GM13976 (cell line): ENCODE measurements at regions not wholly inside any gene's neighbourhood (a gene's known extent, or its start where the extent isn't known, plus 50 kb on each side); places are given as distances from the start of the nearest gene placed in this dataset.

Experiments used
- DNase-seq: peaks from one replicate; pipeline ENCODE4 v3.0.0; 2012; ENCODE audit warnings: low spot score
- in situ Hi-C: fragments of 300-500 bp; cut with MboI; formaldehyde crosslinking; loops from one replicate; pipeline ENCODE4 v1.12.0; 2022; ENCODE audit warnings: low sequenced_read_pairs, mixed read lengths, inconsistent platforms; ENCODE audit not compliant: unreplicated experiment
- TF ChIP-seq, protein P1 (sequence below): IDR thresholded peaks from 2 replicates; pipeline ENCODE4 v1.5.1; 2012; ENCODE audit warnings: borderline replicate concordance, mild to moderate bottlenecking; ENCODE audit not compliant: insufficient read depth; ENCODE audit errors: extremely low read depth, missing control alignments, control extremely low read depth

- TF ChIP-seq, protein P1, sequence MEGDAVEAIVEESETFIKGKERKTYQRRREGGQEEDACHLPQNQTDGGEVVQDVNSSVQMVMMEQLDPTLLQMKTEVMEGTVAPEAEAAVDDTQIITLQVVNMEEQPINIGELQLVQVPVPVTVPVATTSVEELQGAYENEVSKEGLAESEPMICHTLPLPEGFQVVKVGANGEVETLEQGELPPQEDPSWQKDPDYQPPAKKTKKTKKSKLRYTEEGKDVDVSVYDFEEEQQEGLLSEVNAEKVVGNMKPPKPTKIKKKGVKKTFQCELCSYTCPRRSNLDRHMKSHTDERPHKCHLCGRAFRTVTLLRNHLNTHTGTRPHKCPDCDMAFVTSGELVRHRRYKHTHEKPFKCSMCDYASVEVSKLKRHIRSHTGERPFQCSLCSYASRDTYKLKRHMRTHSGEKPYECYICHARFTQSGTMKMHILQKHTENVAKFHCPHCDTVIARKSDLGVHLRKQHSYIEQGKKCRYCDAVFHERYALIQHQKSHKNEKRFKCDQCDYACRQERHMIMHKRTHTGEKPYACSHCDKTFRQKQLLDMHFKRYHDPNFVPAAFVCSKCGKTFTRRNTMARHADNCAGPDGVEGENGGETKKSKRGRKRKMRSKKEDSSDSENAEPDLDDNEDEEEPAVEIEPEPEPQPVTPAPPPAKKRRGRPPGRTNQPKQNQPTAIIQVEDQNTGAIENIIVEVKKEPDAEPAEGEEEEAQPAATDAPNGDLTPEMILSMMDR, result no peak
- DNase-seq, result no peak
- in situ Hi-C loops, result no loop called here
These were observed 741.3 kb upstream of the MMS22L start for GRCh38 chr6:98024359-98024758.

DNA sequence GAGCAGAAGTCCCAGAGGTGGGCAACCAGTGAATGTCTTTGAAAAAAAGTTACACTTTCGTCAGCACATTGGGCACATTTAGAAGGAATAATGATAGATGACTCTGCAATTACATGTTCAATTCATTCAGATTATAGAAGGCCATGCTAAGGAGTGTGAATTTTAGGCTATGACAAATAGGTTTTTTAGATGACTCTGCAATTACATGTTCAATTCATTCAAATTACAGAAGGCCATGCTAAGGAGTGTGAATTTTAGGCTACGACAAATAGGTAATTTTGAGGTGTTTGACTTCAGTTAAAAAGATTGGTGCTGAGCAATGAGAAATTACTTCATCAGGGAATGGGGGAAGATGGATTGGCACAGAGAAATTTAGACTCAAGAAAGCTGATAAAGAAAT lies 744.9 kb upstream of the MMS22L start:
- in situ Hi-C loops, result no loop called here
- TF ChIP-seq, protein P1, result no peak
- DNase-seq, result no peak

DNA sequence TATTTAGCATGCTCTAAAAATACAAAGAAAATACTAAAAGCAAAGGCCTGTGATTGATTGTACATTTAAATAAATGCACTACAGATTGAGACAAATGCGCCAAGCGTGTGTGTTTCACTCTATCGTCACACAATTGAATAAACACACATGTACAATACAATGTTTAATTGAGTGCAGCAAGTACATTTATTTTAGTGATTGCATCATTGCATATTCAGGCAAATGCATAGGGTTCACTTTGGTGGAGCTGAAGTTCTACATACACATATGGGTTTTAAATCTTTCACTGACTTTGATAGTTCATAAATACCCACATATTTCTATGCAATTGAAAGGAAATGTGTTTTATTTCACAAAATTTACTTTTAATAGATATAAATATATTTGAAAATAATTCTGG lies 750.6 kb upstream of the MMS22L start:
- in situ Hi-C loops, result no loop called here
- TF ChIP-seq, protein P1, result no peak

DNA sequence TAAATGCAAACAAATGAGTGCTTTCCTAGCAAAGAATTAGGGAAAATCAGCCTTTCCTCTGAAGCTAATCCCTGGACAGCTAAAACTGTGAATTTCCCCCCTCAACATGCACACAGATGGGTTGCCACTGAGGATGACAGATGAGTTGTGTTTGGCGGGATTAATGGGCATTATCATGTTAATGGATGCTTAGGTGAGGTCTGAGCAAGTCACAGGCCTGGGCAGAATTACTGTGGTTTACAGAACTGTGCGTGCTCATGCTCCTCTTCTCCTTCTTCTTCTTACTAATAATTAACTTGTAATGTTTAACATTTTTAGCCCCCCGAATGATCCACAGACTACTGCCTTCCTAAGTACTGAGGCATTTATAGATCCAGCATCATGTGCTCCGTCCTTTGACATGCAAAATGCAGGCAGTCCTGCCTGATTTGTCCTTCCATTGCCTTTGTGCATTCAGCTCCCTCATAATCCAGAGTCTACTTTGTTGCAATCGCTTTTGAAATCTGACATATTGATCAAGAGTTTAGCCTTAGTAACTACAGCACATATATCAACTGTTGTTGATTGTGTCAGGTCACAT lies 753.4 kb upstream of the MMS22L start:
- in situ Hi-C loops, result no loop called here
- TF ChIP-seq, protein P1, result no peak
- DNase-seq, result no peak

More for the DNA sequence above, 750.6 kb upstream of the MMS22L start:
- DNase-seq, result no peak

DNA sequence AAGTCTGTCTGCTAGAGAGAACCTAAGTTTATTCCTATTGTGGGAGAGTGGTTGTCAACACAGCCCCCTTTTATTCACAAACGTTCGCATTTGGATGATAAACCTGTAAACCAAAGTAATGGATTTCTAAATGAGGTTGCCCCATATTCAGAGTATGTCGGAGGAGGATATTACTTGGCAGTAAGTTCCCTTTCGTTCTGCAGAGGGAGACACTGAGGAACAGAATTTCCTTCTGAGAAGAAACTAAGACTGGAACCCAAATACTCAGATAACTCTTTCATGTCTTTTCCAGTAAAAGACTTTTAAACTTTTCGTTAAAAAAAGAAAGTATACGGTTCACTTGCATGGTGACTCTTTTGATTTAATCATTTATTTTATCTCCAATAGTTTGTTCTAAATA lies 754.6 kb upstream of the MMS22L start:
- in situ Hi-C loops, result no loop called here
- no peak for DNase-seq
- TF ChIP-seq, protein P1, result no peak

DNA sequence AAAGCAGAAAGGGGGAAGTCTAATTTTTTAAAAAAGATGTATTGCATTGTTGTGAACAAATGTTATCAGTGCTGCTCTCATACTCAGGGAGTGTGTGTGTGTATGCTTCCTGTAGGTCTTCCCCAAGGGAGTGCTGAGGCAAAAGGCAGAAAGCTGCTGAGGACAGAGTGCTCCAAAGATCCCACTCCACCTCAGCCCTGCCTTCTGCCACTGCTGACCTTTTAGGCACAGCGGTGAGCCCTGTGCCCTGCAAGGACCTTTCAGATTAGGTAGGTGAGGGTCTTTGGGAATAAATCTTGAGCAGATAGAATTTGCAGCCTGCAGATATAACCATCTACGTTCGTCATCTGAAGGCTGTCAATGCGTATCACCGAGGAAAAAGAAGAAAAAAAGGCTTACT lies 756.4 kb upstream of the MMS22L start:
- in situ Hi-C loops, result no loop called here
- TF ChIP-seq, protein P1, result no peak
- DNase-seq, result no peak
